GM18861 (cell line): ENCODE measurements at regions not wholly inside any gene's neighbourhood (a gene's known extent, or its start where the extent isn't known, plus 50 kb on each side); places are given as distances from the start of the nearest gene placed in this dataset.
"Not testable (repeated sequence)": the region's sequence is repeated elsewhere in the genome, so short reads cannot be mapped to it uniquely, and the experiment has no call there.

Source experiments
- ATAC-seq: cut with Tn5 transposase; IDR thresholded peaks from one replicate; pipeline ENCODE4 v1.9.1; 2021; ENCODE audit not compliant: unreplicated experiment

DNA sequence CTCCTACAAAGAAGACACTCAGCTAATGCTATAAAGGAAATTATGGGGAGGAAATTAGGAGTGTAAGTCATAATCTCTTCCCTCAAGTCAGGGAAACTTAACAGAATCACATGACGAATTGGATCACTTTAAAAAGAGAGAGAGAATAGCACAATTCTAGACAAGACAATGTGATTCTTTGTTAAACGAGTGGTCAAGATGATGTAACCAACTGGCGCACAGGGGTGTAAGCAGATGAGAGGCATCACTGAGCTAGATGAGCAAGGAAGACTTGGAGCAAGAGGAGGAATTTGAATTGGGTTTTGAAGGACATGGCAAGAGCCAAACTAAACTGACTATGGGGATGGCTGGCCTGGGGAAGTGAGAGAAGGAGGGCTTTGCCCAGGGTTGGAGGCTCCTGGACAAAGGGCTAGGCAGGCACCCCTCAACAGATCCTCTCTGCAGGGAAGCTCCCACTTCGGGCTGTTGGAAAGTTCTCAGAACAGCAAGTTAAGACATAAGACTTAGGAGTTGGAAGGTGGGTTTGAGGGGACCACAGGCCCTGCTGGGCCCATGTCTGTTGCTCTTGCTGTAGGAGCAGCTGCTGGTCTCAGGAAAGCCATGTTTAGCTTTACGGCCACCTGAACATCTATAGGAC, 123.9 kb upstream of the GRIK3 start:
- no peak for ATAC-seq

DNA sequence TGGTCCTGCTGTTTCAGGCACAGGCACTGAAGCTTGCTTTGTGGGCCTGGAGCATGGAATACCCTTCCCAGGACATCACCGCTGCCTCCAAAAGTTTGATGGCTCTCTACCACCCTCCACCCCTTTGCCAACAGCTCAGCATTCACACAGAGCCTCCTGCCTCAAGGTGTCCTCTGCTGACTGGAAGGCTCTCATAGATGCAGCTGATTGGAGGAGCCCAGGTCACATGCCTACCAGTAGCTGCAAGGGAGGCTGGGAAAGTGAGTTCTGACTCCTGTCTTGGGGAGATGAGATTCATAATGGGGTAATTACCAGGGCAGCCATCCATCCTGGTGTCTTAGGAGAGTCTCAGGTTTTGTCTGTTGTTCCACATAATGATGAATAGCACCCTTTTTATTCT, 124.8 kb upstream of the GRIK3 start:
- no peak for ATAC-seq

DNA sequence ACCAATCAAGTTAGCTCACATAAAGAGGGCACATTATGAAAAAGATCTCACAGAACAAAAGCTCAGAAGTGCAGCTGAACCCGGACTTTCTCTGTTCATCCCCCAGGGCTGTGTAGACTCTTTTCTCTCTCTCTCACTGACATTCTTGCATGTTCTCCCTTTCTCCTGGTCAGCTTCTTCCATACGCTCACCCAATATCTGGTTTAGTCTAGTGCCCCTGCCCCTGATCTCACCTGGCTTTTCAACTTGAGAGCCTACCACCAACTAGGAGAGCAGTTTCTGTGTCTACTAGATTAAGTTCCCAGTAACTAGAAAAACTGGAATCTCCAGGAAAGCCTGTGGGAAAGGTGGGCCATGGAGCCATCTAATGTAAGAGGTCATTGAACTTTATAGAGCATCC, 126.9 kb upstream of the GRIK3 start:
- no peak for ATAC-seq

DNA sequence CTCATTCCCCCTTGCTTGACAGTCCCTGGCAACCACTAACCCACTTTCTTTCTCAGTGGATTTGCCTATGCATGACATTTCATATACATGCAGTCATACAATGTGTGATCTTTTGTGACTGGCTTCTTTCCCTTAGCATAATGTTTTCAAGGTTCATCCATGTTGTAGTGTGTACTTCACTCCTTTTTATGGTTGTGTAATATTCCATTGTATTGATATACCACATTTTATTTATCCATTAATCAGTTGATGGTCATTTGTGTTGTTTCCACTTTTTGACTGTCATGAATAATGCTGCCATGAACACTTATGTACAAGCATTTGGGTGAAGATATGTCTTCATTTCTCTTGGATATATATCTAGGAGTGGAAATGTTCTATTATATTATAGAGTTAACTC, 127.7 kb upstream of the GRIK3 start:
- no peak for ATAC-seq

DNA sequence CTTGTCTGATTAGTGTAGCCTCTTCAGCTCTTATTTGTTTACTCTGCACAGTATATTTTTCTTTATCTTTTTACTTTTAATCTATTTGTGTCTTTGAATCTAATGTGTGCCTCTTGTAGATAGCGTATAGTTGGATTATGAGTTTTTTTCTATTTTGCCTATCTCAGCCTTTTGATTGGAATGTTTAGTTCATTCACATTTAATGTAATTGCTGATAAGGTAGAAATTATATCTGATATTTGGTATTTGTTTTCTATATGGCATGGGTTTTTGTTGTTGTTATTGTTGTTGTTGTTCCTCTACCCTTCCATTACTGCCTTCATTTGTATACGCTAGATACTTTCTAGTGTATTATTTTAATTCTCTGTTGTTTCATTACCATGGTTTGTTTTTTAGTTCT, 131.7 kb upstream of the GRIK3 start:
- ATAC-seq, result no peak

DNA sequence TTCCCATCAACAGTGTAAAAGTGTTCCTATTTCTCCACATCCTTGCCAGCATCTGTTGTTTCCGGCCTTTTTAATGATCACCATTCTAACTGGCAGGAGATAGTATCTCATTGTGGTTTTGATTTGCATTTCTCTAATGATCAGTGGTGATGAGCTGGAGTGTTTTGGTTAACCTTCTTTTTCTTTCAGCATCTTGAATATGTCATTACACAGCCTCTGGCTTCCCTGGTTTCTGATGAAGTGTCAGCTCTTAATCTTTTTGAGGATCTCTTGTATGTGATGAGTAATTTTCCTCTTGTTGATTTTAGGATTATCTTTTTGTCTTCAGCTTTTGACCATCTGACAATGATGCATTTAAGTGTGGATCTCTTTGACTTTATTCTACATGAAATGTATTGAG, 133.2 kb upstream of the GRIK3 start:
- no peak for ATAC-seq

DNA sequence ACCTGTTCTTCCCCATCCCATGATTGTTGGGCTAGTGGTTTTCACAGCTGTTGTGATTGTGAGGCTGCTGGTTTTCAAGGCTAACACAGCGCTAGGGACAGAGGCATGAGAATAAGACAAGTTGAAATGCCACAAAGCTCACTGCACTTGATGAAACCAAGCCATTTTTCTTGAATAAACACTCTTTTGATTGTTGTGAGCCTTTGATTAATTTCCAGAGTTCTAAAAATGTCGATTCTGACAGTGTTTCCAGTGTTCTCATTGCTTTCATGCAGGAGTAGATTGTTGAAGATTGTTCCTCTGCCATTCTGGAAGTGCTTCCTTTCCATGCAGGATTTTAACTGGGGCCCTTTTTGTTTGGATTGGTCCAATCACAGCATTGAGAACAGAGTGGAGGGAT, 134.9 kb upstream of the GRIK3 start:
- no peak for ATAC-seq

DNA sequence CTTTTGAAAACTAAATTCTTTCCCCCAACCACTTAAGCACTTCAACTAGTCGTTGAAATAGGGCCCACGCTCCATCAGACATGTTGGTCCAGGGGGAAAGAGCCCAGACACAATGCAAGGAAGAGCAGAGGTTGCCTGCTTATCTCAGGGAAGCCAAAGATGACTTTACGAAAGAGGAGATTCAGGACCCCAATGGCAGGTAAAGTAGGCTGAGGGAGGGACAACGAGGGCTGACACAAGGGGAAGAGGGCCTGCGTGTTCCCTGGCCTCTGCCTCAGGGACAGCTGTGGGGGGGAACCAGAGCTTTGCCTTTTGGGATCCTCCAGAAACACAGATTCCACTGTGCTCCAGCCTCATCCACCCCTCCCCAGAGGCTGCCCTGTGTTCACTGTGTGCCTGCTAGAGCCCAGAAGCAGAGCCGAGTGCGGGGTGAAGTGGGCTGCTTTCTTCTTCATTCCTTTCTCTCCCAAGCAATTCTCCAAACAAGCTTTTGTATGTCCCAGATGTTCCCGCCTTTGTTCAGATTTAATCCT, 135.5 kb upstream of the GRIK3 start:
- no peak for ATAC-seq

DNA sequence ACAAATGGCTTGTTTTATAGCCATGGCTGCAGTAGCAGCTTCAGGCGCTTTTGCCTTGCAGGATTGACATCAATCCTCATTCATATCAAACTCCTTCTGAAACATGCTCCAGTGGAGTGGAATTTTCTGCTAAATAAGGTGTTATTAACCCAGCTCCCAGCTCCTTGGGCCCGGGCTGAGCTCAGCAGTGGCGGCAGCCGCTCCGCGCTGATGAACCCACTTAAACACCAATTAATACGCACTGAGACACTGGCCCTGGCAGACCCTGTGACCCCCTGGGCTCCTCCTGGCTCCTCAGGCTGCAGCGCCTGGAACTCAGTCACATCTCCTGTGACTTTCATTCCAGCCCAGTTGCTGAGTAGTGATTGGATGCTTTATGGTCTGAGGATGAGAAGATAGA, 137.4 kb upstream of the GRIK3 start:
- ATAC-seq, result no peak

DNA sequence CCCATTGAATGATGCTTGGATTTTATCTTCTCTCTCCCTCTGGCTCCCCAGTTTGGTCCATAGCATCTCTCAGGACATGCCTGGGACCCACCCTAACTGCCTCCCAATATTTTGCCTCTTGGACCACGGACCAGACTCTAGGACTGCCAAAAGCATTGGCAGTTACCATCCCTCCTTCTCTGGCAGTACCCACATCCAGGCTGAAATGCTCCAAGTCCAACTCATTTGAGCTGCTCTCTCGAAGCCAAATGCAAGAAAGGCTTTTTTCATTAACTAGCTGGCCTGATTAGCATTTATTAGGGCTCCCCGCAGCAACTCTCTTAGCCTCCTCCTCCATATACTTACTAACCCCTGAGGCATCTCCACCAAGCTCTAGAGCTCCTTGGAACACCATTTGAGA, 140.0 kb upstream of the GRIK3 start:
- ATAC-seq, result no peak

DNA sequence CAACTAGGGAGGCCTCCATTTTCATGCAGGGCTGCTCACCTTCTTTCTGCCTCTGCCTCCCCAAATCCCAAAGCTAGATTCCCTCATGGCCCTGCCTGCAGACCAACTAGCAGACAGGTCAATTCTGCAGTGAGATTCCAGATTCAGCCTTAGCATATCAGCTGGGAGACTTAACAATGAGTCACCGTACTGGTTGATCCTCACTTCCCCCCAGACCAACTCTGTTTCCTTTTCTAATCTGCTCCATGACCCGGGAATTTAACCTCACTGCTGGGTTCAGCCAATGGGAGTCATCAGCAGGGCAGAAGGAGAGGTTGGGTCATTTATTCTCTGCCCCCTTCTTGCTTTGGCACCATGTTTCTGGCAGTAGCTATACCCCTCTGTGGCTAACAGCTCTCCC, 140.6 kb upstream of the GRIK3 start:
- ATAC-seq, result no peak

DNA sequence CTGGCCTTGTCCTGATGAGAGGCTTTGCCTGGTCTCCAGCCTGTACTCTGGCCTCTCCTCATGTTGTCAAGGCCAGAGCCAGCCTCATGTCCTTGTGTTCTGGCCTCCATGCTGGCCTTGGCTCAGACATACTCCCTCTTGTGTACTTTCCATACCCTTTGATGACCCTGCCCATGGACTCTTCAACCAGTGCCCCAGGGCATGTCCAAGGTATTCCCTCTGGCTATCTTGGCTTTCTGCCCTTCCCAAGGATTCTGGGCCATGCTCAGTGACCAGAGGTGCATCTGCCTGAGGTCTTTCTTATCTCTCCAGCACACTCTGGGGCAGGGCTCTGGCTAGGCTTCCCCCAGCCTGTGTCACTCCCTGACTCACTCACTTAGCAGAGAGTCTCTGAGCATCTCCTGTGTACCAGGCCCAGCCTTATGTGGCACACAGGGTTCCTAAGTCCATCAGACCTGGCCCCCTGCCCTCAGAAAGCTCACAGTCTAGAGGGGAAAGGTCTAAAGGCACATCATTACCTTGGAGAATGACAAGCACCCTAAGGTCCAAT, 141.4 kb upstream of the GRIK3 start:
- ATAC-seq, result no peak

DNA sequence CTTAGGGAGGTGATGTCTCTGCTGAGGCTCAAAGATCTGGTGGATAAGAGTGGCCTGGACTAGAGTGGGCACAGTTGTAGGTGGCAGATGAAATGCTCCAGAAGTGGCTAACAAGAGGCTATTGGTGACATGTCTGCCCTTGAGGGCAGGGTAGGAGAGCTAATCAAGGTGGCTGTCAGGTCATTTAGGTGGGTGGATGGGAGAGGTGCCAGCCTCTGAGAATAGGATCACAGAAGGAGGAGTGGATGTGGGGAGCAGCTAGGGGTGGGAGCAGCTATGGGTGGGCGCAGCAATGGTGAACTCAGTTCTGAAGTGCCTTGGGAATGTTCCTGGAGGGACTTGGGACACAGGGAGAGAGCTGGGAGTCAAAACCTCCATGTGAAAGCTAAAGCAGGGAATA, 142.0 kb upstream of the GRIK3 start:
- ATAC-seq, result no peak

DNA sequence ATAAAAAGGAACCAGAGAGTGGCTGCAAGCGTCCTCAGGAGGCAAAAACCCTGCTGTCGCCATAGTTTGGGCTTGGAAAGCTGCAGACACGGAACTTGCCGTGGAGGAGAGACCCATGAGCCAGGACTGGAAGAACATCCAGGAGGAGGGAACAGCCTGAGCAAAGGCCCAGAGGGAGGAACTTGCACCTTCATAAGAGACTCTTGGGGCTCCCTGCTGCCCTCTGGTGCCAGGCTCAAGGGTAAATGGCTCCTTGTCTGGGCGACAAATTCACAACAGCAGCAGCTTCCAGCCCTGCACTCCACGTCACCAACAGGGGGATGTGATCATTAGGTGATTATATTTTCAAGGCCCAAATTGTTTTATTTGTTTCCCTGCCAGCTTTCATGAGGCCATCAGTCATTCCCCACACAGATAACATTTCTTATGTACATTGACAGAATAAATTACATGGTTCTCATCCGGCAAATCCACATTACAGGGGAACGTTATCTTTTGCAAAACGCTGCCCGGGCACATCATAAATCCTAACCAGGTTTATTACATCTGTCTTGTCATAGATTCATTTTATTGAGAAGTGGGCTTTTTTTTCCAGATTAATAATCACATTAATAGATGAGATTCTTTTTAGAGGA, 143.0 kb upstream of the GRIK3 start:
- no peak for ATAC-seq

DNA sequence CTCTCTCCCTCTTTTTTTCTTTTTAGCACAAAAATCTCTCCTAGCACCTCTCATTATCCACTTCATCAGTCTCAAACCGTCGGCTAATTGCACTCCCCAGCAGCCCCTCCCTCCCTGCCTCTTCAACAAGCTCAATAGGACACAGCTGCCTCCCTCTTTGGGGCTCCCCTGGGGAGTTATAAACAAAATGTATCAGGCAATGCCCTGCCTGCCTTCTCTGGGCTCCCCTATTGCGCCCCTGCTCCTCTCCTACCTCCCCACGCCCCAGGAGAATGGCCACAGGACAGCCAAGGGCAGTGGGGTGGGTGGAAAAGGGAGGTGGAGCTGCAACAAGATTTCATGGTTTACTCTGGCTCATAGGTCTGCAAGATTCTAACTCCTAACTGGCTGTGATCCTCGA, 147.1 kb upstream of the GRIK3 start:
- no peak for ATAC-seq

DNA sequence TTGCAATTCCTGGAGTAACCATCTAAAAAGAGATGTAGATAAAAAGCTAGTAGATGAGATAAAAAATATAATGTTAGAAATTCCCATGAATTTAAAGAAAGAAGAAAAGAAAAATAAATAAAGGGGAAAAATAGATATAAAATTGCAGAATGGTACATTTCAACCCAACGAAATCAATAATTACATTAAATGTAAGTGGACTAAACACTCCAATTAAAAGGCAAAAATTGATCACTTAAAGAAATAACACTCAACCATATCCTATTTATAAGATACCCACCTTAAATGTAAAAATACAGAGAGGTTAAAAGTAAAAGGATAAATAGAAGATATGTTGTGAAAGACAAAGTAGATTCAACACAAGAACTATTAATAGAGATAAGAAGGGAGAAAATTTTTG, 150.5 kb upstream of the GRIK3 start:
- ATAC-seq, result no peak

DNA sequence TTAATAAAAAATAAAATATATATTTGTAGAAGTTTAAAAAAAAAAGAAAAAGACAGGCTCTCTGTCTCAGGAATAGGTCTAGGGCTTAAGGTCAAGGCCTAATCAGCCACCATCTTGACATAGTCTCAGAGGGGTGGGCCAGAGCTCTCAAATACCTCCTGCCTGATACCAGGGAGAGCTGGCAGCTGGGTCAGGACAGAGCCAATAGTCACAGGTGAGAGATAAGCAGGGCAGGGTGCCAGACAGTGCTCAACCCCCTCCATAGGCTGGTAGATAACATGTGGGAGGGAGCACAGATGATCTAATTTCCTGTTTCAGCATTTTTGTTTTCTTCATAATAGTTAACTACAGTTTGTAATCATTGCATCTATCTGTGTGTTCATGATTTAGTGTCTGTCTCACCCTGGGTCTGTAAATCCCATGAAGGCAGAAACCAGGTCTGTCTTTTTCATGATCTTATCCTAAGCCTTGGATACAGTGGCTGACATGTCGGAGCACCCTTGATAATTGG, 152.0 kb upstream of the GRIK3 start:
- ATAC-seq, result no peak

DNA sequence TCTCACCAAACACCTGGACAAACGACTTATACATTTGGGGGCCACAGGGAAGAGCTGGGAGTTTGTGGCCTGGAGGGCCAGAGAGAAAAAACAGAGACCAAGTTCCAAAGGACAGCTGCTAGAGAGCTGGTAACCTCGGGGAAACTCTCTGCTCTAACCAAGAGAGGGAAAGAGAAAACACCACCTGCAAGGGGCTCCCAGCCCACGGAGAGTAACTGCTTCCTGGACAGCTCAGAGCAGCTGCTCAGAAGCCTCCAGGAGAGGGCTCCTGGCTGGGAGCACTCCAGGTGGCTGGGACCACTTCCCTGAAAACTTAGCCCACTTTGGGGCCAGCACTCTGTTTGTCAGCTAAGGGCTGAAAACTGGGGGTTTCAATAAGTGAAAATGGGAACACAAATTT, 154.8 kb upstream of the GRIK3 start:
- no peak for ATAC-seq

DNA sequence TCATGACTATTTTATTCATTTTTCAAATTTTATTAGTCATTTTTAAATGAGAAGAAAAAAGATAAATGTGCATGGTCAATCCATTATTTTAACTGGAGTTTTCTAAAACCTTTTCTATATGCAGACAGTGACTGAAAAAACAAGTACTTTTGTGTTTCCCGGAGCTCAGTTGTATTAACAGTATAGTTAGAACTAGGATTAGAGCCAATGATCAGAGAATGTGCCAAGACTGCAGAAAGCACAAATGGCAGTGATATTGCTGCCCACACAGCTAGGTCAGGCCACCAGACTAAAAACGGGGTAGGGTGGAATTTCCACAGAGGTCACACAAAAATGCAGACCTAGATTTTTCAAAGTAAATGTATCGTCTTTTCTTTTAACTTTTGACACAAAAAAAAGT, 163.1 kb upstream of the GRIK3 start:
- no peak for ATAC-seq

DNA sequence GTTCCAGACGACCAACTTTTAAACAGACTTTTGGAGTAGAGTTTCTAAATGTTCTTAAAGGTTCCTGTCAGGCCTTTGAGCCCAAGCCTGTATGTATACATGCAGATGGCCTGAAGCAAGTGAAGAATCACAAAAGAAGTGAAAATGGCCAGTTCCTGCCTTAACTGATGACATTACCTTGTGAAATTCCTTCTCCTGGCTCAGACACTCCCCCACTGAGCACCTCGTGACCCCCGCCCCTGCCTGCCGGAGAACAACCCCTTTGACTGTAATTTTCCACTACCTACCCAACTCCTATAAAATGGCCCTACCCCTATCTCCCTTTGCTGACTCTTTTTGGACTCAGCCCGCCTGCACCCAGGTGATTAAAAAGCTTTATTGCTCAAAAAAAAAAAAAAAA, 180.0 kb upstream of the GRIK3 start:
- ATAC-seq, result not testable (repeated sequence)

DNA sequence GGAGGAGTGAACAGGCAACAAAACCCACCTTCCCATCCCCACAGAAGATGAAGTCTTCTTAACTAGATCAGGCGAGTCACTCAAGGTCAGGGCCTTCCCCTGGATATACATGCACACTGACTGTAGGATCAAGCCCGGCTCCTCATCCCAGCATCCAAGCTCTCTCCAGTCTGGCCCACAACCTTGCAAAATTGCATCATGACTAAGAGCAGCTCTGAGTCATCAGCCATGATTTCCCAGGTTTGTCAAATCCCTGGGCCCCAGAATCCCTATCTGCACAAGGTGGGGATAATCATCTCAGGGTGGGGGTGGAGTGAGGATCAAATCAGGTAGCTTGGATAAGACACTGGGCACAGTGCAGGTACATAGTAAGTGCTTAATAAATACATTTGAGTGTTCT, 199.3 kb upstream of the GRIK3 start:
- ATAC-seq, result no peak

DNA sequence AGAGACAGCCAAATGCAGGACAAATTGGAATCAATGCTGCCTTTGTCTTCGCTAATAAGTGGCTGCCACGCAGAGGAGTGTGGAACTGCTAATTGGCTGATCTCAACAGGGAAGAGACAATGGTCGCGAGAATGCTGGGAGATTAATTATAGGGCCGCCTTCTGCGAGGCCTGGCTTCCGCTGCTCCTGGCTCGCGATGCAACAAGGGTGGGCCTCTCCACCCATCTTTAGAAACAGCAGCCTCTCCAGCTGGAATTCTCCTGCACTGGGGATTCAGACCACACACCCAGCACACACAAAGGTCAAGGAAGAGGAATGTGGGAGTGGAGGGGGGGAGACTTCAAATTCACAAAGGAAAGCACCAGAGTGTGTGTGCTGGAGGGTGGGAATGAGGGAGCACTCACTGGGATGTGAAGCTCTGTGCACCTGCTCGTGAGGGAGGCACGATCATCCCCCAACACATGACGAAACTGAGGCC, 200.7 kb upstream of the GRIK3 start:
- no peak for ATAC-seq
